Activated T-helper 1 cell treated with anti-CD3 and anti-CD28 coated beads, Interleukin-2, amount 50 U/mL, for 16 hours (primary cell): ENCODE measurements at regions not wholly inside any gene's neighbourhood (a gene's known extent, or its start where the extent isn't known, plus 50 kb on each side); places are given as distances from the start of the nearest gene placed in this dataset.

Experiments used
- DNase-seq, 2 donors: peaks; one replicate each; pipeline ENCODE4 v3.0.0-alpha.2; 2020; ENCODE audit warnings: low read depth in 1 of 2, low spot score in 1 of 2

DNA sequence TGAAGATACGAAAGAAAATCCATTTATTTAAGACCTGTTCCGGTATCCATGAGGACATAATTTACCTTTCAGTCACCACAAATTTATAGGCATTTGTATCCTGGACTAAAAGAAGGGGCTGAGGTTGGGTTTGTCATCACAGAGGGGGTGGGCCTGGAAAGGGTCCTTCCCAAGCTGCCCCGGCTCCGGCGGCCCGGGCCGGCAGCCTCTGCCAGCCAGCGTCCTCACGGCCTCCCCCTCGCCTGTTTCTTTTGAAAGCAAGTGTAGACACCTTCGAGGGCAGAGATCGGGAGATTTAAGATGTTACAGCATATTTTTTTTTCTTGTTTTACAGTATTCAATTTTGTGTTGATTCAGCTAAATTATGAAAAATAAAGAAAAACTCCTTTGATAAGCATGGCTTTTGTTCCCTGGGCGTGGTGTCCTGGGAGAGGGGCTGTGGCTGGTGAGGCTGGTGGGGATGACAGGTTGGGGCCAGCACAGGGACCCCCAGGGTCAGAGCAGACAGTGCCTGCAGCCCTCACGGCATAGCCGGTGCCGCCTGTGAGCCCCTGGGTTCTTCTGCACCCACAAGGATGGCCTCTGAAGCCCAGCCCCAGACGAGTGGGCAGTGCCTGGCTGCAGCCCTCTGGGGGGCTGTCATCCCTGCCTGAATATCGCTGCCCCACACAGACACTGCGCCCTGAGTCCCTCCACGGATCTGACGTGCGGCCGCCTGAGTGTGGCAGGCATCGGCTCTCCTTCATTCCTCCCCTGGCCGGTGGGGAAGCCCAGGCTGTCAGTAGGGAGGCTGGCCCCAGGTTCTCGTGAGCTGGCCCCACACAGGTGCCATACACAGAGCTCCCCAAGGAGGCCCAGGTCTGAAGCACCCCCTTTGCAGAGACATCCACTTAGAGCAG, 1075.9 kb downstream of the BRD1 start:
- no peak for DNase-seq

DNA sequence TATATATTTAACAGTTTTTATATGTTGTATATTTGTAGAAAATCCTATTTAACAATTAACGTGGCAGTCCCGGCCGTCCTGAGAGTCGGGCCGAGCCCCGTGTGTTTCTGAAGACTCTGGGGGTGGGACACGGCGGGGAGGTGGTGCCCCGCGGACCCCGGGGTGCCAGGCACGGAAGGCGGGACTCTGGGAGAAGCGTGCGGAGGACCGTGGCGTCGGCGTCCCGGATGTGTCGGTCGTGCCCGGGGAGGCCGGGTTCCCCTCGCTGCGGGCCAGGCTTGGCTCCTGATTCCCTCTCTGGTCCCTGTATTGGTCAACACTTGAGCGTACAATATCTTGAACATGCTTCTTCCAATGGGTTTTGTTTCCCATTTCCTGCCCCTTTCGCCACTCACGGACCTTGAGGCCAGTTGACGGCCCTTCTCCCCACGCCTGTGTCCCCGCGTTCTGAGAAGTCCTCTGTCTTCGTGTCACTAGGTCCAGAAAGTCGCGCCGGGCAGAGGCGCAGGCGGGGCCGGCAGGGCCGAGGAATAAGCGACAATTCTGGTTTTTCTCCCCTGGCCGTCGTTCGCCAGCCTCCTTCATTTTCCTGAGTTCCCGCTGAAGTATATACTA, 1076.7 kb downstream of the BRD1 start:
- DNase-seq, result no peak

DNA sequence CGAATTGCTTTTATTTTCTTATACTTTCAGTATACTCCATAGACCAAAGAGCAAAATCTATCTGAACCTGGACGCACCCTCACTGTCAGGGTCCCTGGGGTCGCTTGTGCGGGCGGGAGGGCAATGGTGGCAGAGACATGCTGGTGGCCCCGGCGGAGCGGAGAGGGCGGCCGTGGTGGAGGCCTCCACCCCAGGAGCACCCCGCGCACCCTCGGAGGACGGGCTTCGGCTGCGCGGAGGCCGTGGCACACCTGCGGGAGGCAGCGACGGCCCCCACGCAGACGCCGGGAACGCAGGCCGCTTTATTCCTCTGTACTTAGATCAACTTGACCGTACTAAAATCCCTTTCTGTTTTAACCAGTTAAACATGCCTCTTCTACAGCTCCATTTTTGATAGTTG, 1077.4 kb downstream of the BRD1 start:
- DNase-seq, result no peak

- no peak for DNase-seq
These were observed 1078.0 kb downstream of the BRD1 start for GRCh38 chr22:48749555-48750227.

DNA sequence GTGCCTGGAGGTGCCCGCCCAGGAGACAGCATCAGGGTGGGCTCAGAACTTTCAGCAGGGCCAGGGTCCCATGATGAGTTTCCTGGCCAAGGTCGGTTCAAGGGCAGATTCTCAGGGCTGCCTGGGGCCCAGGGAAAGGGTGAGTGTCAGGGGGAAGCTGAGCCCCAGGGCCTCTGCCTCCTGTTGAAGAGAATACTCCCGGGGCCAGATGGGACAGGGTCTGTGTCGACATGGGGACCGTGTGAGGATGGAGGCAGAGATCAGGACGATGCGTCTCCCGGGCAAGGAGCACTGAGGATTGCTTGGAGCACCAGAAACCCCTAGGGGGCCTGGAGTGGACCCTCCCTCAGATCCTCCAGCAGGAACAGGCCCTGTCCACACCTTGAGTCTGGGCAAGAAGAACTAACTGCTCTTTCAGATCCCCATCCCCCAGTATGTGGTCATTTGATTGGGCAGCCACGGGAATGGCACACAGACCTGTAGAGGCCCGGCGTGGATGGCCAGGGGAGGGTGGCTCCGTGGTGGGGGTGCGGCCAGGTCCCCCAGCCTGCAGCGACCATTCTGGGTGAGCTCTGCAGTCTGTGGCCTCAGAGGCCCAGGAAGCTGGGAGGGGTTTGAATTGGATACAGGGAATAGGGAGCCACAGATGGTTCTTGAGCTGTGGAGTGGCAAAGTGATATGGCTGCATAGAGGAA, 1078.7 kb downstream of the BRD1 start:
- no peak for DNase-seq

GRCh38 chr22:48748113-48748859, 1079.4 kb downstream of the BRD1 start:
- DNase-seq, result no peak

- DNase-seq, result no peak
These were observed 1080.8 kb downstream of the BRD1 start for GRCh38 chr22:48746789-48747425.

DNA sequence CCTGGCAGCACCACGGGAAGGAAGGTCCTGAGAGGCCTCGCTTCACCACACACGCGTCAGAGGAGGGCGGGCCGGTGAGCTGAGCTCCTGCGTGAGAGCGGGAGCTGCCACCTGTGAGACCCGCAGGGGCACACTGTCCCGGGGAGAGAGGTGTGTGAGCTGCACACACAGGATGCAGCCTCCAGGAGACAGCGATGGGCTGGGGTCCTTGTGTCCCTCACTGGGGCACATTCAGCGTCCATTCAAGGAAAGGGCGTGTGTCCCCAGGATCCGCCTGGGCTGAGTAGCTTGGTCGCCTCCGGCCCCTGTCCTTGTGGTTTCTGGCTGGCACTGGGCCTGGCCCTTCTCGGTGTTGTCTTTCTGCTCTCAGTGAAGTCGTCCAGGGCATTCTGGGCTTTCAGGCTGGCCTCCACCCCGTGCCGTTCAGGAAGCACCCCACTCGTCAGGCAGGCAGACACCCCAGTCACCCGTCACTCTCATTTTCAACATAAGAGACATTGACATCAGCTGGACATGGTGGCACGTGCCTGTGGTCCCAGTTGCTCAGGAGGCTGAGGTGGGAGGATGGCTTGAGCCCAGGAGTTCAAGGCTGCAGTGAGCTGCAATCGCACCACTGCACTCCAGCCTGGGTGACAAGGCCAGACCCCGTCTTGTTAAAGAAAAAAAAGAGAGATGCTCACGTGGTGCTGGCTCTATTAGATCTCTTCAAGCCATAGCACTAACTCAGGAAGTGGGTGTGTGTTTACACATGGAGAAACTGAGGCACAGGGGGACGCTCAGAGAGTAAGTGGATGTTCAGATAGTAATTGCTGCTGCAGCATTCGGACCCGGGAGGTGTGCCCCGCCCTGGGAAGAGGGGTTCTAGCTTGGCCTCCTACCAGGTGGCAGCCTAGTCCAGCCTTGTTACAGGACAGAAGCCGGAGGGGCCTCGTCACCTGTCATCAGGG, 1081.6 kb downstream of the BRD1 start:
- no peak for DNase-seq

DNA sequence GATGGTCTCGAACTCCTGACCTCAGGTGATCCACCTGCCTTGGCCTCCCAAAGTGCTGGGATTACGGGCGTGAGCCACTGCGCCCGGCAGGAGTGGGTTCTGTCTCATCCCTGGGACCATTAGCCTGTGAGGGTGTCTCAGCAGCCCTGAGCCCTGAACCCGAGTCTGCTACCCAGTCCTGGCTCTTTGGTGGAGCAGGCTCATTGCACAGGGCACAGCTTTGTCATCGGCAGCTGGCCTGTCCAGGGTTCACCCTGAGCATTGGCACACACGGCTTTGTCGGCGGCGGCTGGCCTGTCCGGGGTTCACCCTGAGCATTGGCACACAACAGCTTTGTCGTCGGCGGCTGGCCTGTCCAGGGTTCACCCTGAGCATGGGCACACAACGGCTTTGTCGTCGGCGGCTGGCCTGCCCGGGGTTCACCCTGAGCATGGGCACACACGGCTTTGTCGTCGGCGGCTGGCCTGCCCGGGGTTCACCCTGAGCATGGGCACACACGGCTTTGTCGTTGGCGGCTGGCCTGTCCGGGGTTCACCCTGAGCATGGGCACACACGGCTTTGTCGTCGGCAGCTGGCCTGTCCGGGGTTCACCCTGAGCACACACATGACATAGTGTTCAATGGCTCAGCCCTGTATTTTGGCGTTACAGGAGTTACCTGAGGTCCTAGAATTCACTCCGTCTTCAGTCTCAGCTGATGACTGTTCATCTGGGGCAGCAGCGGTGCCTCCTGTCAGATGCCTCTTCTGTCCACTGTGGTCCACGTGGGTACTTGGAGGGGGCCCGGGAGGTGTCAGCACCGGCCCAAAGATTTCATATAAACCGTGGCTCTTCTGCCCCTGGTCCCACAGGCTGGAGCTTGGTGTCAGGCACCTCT, 1082.5 kb downstream of the BRD1 start:
- DNase-seq, result no peak

GRCh38 chr22:48744283-48744641, 1083.4 kb downstream of the BRD1 start:
- DNase-seq, result no peak

DNA sequence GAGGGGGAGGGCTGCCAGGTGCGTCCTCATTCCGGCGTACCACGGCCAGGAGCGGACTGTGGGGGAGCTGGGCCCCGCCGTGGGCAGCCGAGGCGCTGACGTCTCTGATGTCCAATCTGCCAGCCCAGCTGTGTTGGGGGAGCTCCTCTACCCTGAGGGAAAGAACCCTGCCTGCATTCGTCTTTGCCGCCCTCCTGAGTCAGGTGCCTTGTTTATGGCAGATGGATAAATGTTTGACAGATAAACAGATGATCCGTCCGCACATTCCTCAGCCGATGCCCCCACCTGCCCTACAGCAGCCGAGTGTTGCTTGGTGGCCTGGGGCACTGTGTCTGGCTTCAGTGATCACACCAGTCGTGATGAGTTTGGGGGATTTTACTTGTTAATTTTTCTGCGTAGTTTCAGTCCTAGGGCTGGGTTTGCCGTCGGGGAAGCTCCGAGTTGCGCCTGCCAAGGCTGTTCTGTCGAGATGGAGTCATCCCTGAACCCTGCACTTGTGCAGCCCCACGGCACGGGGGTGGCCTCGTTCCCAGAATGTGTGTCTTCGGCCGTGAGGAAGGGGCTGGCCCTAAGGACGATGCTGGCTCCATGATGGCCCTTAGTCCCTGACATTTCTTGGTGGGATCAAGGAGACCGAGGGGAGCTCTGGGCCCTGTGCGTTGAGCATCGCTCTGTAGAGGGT, 1083.9 kb downstream of the BRD1 start:
- DNase-seq, result no peak

DNA sequence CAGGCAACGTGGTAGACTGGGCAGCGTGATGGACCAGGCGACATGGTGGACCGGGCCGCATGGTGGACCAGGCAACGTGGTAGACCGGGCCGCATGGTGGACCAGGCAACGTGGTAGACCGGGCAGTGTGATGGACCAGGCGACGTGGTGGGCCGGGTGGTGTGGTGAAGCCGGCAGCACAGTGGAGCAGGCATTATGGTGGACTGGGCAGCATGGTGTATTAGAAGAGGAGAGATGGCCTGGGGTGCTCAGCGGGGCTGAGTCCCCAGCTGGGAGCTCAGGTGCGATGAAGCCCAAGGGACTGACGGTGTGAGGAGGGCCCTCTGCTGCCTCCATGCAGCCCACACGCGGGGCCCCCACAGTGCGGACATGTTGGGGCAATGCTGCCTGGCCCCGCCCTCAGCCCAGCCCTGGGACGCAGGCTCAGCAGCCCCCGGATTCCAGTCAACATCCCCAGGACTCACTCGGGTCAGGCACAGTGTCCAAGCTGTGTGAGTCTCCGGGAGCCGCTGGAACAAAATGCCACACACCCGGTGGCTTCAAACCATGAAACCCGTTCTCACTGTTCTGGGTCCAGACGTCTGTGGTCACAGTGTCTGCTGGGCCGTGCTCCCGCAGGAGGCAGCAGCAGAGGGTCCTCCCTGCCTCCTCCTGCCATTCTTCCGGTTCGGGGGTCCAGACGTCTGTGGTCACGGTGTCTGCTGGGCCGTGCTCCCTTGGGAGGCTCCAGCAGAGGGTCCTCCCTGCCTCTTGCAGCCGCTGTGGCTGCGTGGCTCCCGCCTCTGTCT, 1084.9 kb downstream of the BRD1 start:
- DNase-seq, result no peak

GRCh38 chr22:48742191-48742555, 1085.5 kb downstream of the BRD1 start:
- DNase-seq, result no peak

DNA sequence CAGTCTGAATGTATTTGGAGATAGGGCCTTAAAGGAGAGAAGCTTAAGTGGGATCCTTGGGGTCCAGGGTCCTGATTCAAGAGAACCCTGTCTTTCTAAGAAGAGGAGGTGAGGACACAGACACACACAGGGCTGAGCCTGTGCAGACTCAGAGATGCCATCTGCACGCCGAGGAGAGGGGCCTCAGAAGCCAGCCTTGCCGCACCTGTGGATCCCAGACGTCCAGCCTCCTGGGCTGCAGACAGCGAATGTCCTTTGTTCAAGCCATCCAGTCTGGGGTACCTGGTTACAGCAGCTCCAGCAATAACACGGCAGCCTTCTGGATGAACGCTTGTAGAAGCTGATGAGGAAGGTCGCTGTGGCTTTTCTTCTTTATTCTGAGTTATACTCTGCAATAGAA, 1086.1 kb downstream of the BRD1 start:
- DNase-seq, result no peak

DNA sequence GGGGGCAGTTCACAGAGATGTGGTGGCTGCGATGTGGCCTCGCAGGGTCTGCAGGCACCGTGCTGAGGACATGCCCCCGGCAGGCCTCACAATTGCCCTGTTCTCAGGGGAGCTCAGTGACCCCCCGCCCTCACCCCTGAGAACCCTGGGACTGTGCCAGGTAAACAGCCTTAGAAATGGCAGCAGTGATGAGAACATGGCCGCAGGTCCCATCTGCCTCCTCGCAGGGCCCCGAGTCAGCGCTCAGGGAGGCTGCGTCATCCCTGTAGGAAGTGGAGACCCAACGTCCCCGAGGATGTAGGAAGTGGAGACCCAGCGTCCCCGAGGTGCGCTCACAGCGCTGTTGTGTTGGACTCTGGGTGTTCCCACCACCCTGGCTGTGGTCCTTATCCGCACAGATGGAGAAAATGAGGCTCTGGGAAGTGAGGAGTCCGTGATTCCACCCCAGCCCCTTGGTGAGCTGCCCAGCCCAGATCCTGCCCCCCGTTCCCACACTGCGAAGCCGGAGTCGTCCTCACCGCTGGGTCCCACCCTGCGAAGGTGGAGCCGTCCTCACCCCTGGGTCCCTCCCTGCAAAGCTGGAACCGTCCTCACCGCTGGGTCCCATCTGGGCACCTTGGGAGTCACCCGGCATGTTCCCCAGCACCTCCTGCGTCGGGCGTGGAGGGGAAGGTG, 1086.8 kb downstream of the BRD1 start:
- no peak for DNase-seq

GRCh38 chr22:48740086-48740730, 1087.5 kb downstream of the BRD1 start:
- DNase-seq, result no peak
